Activated T-cell treated with anti-CD3 and anti-CD28 coated beads, Interleukin-2, amount 50 U/mL, for 4 hours (primary cell): ENCODE measurements at regions not wholly inside any gene's neighbourhood (a gene's known extent, or its start where the extent isn't known, plus 50 kb on each side); places are given as distances from the start of the nearest gene placed in this dataset.

Experiments used
- ATAC-seq, 2 donors: fragments of 200-7000 bp; cut with Tn5 transposase; one replicate each; pipeline ENCODE4 v1.10.0; 2021
- DNase-seq: peaks from one replicate; pipeline ENCODE4 v3.0.0-alpha.2; 2020
- H3K27me3 Mint-ChIP-seq: one replicate; pipeline ENCODE4 v1.8.0; 2021; ENCODE audit warnings: low read depth, mixed read lengths
- H3K36me3 Mint-ChIP-seq: one replicate; pipeline ENCODE4 v1.8.0; 2022; ENCODE audit warnings: mixed read lengths; ENCODE audit not compliant: insufficient read depth
- H3K4me1 Mint-ChIP-seq: one replicate; pipeline ENCODE4 v1.8.0; 2021; ENCODE audit warnings: low read depth, mixed read lengths
- H3K4me3 Mint-ChIP-seq: one replicate; pipeline ENCODE4 v1.8.0; 2021; ENCODE audit warnings: mild to moderate bottlenecking, moderate library complexity, mixed read lengths
- H3K9me3 Mint-ChIP-seq: one replicate; pipeline ENCODE4 v1.8.0; 2021; ENCODE audit warnings: mixed read lengths

DNA sequence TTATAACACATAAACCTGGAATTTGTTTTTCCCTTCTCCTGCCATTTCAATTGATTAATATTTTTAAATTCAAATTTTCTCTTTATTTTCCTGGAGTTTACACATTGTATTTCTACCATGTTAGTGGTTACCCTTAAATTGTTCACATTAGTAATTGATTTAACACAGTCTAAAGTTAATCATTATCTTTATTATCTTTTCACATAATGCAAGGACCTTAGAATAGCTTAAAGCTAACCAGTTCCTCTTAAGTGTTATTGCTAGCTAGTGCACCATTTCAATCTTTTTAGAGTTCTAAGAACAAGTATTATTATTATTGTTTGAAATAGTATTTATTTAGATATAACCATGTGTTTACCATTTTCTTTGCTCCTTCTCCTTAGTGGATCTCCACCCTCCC is 251.2 kb upstream of the FBXL7 start:
- peaks cover 18% of the 10 kb centered on the region for H3K9me3 Mint-ChIP-seq
- no peak overlapping the region for H3K4me3 Mint-ChIP-seq
- no peaks in the 10 kb centered on the region for H3K27me3 Mint-ChIP-seq
- ATAC-seq = no peak
- no peaks in the 10 kb centered on the region for H3K36me3 Mint-ChIP-seq
- no peaks in the 10 kb centered on the region for H3K4me1 Mint-ChIP-seq
- no peak for DNase-seq

DNA sequence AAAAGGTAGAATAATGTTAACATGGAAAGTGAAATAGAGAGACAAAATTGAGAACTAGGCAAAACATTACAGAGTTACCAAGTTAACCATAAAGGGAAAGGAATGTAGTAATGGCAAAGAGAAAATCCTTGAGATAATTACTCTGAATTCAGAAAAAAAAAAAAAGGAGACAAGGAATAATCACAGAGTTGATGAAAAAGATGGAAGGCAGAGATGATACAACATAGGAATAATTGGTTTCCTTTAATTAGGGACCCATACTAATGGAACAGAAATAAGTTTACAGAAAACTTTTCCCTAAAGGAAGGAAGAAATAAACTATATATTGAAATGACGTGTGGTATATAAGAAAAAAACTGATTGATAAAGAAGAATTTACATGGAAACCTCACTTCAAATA is 254.1 kb upstream of the FBXL7 start:
- no peaks in the 10 kb centered on the region for H3K27me3 Mint-ChIP-seq
- H3K36me3 Mint-ChIP-seq = no peaks in the 10 kb centered on the region
- no peak for ATAC-seq

GRCh38 chr5:15243301-15244020 is 256.5 kb upstream of the FBXL7 start:
- no peak for ATAC-seq

More for the DNA sequence above, 254.1 kb upstream of the FBXL7 start:
- Mint-ChIP-seq H3K4me3 (no peak overlapping the region), H3K9me3 (peaks cover 18% of the 10 kb centered on the region), H3K4me1 (no peaks in the 10 kb centered on the region)
- no peak for DNase-seq

GRCh38 chr5:15241216-15241821 is 258.7 kb upstream of the FBXL7 start:
- H3K27me3 Mint-ChIP-seq = no peaks in the 10 kb centered on the region
- no peak overlapping the region for H3K4me3 Mint-ChIP-seq
- no peaks in the 10 kb centered on the region for H3K36me3 Mint-ChIP-seq
- ATAC-seq (no peak), DNase-seq (no peak)
- no peaks in the 10 kb centered on the region for H3K4me1 Mint-ChIP-seq
- peaks cover 29% of the 10 kb centered on the region for H3K9me3 Mint-ChIP-seq

More at GRCh38 chr5:15243301-15244020, 256.5 kb upstream of the FBXL7 start:
- Mint-ChIP-seq H3K36me3 (no peaks in the 10 kb centered on the region), H3K4me3 (no peak overlapping the region), H3K27me3 (no peaks in the 10 kb centered on the region), H3K4me1 (no peaks in the 10 kb centered on the region), H3K9me3 (peaks cover 27% of the 10 kb centered on the region)
- DNase-seq = no peak

- no peaks in the 10 kb centered on the region for H3K27me3 Mint-ChIP-seq
- H3K4me3 Mint-ChIP-seq = no peak overlapping the region
- H3K9me3 Mint-ChIP-seq = peaks cover 18% of the 10 kb centered on the region
- ATAC-seq (no peak), DNase-seq (no peak)
- no peaks in the 10 kb centered on the region for H3K36me3 Mint-ChIP-seq
- H3K4me1 Mint-ChIP-seq = no peaks in the 10 kb centered on the region
These were observed 262.0 kb upstream of the FBXL7 start for GRCh38 chr5:15238006-15238405.

DNA sequence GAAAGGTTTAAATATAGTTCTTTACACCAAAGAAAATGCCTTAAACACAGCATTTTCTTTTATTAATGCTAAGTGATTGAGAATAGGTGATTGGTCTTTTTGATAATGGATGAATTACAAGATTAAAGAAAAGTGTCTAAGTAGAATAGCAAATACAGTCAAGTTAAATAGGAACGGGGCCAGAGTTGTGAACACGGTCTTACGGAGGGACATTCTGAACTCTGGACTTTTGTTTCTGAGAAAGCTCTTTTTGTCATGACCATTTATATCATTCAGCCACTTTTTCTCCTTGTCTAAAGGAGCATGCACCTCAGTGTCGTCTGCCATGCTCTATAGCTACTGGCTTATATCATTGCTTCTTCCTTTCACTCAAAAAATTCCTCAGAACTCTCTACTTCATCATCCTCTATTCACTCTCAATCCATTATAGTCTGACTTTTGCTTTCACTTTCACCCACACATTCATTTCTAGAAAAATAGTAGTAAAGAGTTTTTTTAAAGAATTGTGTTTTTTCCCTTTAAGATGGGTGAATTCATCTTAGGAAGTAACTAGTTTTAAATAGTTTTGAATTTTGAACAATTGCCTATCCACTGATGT is 263.0 kb upstream of the FBXL7 start:
- no peak for ATAC-seq
- DNase-seq = no peak
- Mint-ChIP-seq H3K4me3 (no peak overlapping the region), H3K36me3 (no peaks in the 10 kb centered on the region), H3K4me1 (no peaks in the 10 kb centered on the region), H3K9me3 (peaks cover 21% of the 10 kb centered on the region), H3K27me3 (no peaks in the 10 kb centered on the region)

- H3K27me3 Mint-ChIP-seq = no peaks in the 10 kb centered on the region
- no peaks in the 10 kb centered on the region for H3K4me1 Mint-ChIP-seq
- no peak overlapping the region for H3K4me3 Mint-ChIP-seq
- H3K9me3 Mint-ChIP-seq = peaks cover 23% of the 10 kb centered on the region
- H3K36me3 Mint-ChIP-seq = no peaks in the 10 kb centered on the region
- DNase-seq = no peak
- ATAC-seq = no peak
These were observed 265.1 kb upstream of the FBXL7 start for GRCh38 chr5:15234911-15235310.

- H3K27me3 Mint-ChIP-seq = no peaks in the 10 kb centered on the region
These were observed 265.6 kb upstream of the FBXL7 start for GRCh38 chr5:15234366-15234765.

GRCh38 chr5:15233566-15233965 is 266.4 kb upstream of the FBXL7 start:
- DNase-seq (no peak), ATAC-seq (no peak)
- H3K4me1 Mint-ChIP-seq = no peaks in the 10 kb centered on the region
- H3K9me3 Mint-ChIP-seq = peaks cover 11% of the 10 kb centered on the region
- H3K4me3 Mint-ChIP-seq = no peak overlapping the region
- H3K27me3 Mint-ChIP-seq = no peaks in the 10 kb centered on the region
- no peaks in the 10 kb centered on the region for H3K36me3 Mint-ChIP-seq

More at GRCh38 chr5:15234366-15234765, 265.6 kb upstream of the FBXL7 start:
- no peaks in the 10 kb centered on the region for H3K36me3 Mint-ChIP-seq
- ATAC-seq (no peak), DNase-seq (no peak)
- H3K4me1 Mint-ChIP-seq = no peaks in the 10 kb centered on the region
- peaks cover 18% of the 10 kb centered on the region for H3K9me3 Mint-ChIP-seq
- H3K4me3 Mint-ChIP-seq = no peak overlapping the region

GRCh38 chr5:15222156-15222555 is 277.8 kb upstream of the FBXL7 start:
- peaks cover 22% of the 10 kb centered on the region for H3K9me3 Mint-ChIP-seq
- H3K4me3 Mint-ChIP-seq = no peak overlapping the region
- H3K36me3 Mint-ChIP-seq = no peaks in the 10 kb centered on the region
- ATAC-seq = no peak
- no peak for DNase-seq
- H3K4me1 Mint-ChIP-seq = no peaks in the 10 kb centered on the region
- no peaks in the 10 kb centered on the region for H3K27me3 Mint-ChIP-seq

DNA sequence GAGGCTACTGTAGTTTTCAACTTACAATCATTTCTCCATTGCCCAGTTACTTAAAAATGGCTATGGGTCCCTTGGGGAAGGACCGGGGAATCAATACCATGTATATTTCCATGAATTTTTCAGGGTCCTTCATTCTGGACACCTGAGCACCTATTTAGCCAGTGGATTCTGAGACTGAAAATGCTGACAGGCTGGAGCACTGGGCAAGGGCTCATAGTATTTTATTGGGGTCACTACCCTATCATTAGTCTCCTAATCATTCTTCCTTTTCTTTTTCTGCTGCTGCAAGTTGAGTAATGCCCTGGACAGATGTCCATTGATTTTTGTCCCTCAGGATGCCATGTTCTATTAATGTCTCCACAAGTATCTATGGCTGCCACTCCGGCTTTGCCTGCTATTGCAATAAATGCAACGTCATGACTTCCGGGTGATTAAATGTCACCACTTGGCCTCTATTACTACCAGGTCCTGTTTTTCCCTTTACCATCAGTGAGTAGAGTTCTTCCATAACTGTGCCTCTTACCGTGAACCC is 279.3 kb upstream of the FBXL7 start:
- Mint-ChIP-seq H3K9me3 (peaks cover 26% of the 10 kb centered on the region), H3K27me3 (no peaks in the 10 kb centered on the region), H3K36me3 (no peaks in the 10 kb centered on the region), H3K4me3 (no peak overlapping the region), H3K4me1 (no peaks in the 10 kb centered on the region)
- no peak for ATAC-seq
- no peak for DNase-seq

- H3K27me3 Mint-ChIP-seq = no peaks in the 10 kb centered on the region
- H3K4me1 Mint-ChIP-seq = no peaks in the 10 kb centered on the region
- DNase-seq (no peak), ATAC-seq (no peak)
- H3K4me3 Mint-ChIP-seq = no peak overlapping the region
- peaks cover 21% of the 10 kb centered on the region for H3K9me3 Mint-ChIP-seq
- H3K36me3 Mint-ChIP-seq = no peaks in the 10 kb centered on the region
These were observed 284.9 kb upstream of the FBXL7 start for GRCh38 chr5:15215056-15215455.

- no peaks in the 10 kb centered on the region for H3K36me3 Mint-ChIP-seq
- no peaks in the 10 kb centered on the region for H3K27me3 Mint-ChIP-seq
- ATAC-seq (no peak), DNase-seq (no peak)
- H3K4me1 Mint-ChIP-seq = no peaks in the 10 kb centered on the region
- H3K9me3 Mint-ChIP-seq = peaks cover 21% of the 10 kb centered on the region
- no peak overlapping the region for H3K4me3 Mint-ChIP-seq
These were observed 286.0 kb upstream of the FBXL7 start for GRCh38 chr5:15214010-15214409.

DNA sequence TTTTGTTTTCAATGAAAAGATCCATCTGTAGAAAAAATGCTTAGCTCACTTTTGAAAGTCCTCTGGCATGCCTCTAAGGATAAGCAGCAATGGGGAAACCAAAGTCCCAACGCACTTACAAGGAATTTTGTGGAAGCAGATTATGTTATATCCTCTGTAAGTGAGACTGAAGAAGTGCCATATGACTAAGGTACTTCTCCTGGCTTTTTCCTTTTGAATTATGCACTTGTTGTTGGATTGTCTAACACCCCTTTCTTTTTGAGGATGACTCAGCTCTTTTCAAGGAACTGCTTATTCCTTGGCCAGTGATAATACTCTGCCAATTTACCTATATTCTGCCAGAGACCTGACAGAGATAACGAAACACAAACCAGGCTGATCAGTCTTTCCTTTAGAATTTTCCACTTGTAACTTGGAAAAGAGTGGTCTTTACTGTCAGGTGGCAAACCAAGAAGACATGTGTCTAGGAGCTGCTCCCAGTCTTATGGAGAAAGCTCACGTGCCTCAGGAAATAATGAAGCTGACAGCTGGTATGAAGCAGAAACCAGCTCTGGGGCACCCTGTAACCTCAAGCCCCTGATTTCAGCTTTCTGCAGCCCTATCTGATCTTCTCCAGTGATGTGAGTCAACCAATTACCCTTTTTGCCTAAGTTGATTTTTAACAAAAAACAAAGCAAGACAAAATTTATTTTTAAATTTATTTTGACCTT is 290.8 kb upstream of the FBXL7 start:
- ATAC-seq (no peak), DNase-seq (no peak)
- Mint-ChIP-seq H3K4me3 (no peak overlapping the region), H3K9me3 (peaks cover 22% of the 10 kb centered on the region), H3K4me1 (no peaks in the 10 kb centered on the region), H3K27me3 (no peaks in the 10 kb centered on the region), H3K36me3 (no peaks in the 10 kb centered on the region)
